Stimulated activated CD8-positive, alpha-beta memory T cell treated with anti-CD3 and anti-CD28 coated beads, Interleukin-4, amount 100 ng/mL, for 1 hour (primary cell): ENCODE measurements at regions not wholly inside any gene's neighbourhood (a gene's known extent, or its start where the extent isn't known, plus 50 kb on each side); places are given as distances from the start of the nearest gene placed in this dataset.

Experiments
- DNase-seq, 2 donors: peaks; one replicate each; pipeline ENCODE4 v3.0.0-alpha.2; 2020; ENCODE audit warnings: low read depth in 2 of 2, low spot score in 1 of 2

DNA sequence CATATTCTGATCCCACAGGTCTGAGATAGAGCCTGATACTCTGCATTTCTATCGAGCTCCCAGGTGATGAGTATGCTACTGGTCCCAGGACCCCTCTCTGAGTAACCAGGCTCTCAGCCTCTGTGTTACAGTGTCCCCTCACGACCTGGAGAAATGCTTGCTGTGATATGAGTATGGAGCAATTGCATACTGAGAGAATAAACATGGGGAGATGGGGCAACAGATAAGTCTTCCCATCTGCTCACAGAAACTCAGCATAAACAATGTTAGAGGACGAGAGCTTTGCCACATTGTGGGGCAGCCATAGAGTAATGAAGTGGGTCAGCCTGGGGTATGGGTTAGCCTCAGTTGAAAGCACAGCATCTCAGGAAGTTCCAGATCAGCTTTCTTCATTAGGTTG is 82.6 kb upstream of the HS3ST1 start:
- no peak for DNase-seq

DNA sequence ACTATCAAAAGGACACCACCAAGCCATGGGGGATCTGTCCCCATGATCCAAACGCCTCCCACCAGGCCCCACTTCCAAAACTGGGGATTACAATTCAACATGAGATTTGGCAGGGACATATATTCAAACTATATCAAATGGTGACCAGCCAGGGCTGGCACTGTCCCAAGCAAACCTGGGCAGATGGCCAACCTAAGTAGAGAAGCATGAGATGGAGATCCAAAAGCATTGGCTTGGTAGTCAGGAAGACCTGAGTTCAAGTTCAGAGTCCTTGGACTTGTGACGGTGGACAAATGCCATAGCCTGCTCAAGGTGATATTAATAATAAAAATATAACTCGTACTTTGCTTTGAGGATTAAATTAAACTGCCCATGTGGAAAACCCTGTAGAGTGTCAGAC is 79.2 kb upstream of the HS3ST1 start:
- DNase-seq, result no peak

DNA sequence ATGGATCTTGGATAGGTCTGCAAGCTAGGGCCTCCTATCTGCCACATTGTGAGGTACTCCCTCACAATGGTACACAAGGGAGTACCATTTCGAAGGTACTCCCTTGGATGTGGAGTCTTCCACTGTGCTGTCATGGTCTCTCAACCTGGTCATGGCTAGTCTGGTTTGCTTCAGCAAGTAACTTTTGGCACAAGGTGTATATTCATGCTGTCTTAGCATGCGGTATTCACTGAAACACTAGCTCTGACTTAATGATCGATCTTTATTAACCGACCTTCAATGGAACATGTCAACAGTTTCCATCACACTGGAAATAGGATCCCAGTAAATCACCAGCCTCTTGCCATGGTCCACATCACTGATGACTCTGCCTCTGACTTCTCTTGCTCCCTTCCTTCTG is 77.5 kb upstream of the HS3ST1 start:
- no peak for DNase-seq

DNA sequence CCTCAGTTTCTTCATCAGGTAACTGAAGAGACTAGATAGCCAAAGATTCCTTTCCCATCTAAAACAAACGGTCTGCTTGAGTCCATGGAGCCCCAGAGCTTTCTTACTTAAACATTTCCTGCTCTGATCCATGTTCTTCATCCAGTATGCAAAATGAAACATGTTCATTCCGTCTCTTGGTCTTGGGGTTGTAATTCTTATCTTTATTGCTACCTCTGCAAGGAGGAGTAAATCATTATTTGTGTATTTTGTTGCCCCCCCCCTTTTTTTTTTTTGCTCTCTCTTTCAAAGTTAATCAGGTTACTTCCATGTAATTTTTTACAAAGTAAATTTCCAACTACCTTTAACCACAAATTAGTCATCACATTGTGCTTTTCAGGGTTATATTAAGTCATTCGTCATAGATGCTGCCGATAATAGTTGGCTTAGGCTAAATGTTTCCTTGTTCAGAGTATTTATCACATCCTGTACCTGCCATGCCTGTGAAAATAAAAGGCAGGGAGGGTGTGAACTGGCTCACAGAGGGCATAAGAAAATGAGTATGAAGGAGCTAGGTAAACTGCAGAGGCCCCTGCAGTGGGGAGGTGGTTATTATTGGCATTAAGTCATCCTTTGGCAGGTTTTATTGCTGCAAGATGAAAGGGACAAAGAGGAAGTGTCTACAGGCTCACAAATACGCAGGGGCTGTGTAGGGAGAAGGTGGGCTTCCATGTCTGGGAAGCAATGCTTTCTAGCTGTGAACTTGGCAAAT is 76.7 kb upstream of the HS3ST1 start:
- peak in 1 of 2 donors; percentile 1 for DNase-seq

DNA sequence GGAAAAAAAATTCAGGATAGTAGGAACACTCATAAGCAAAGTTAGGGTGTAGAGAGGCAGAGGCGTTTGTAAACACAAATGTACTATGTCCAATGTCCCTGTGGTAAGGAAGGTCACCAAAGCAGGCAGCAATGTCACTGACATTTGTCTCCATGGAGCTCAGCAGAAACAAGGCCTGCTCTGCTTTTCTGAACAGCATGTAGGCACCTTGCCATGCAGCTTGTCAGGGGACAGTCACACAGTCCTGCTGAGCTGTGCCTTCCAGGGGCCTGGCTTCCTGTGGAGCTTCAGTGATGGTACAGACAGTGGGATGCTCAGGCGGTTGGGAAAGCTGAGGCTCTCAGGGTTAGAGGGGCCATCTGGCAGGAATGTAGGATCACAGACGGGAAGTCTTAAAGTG is 74.5 kb upstream of the HS3ST1 start:
- no peak for DNase-seq

DNA sequence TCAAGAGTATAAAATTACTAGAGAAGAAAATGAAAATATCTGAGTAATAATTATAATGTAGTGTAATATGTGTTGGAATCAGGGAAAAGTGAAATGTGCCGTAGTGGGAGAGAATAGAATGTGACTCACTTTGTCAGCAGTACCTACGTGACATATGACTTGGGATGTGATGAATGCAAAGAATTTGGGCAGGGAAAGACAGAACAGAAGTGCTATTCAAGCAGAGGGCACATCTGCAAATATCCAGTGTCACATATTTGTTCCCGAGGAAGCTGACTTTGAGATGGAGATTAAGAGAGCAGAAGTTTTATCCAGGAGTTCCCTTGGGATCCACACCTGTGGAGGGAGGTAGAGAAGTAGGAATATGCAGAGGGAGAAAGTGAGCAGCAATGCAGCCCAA is 69.3 kb upstream of the HS3ST1 start:
- no peak for DNase-seq

DNA sequence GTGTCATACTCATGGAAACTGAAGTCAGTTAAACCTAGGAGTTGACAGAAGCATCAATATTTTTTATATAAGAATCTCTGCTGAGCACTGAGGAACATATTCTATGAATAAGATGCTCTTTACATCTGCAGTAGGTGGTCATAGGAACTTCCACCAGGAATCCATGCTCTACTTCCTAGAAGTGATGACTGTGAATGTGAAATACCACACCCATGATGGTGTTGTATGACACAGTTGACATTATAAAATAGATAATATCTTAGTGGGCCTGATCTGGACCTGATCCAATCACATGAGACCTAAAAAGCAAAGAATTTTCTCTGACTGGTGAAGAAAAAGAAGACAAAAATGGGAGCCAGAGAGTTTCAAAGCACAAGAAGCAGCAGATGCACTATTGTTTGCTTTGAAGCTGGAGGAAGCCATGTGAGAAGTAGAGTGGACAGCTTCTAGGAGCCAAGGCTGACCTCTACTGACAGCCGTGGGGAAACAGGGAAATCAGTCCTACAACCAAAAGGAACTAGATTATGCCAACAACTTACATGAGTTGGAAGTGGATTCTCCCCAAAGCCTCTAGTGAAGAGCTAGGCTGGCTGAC is 68.6 kb upstream of the HS3ST1 start:
- DNase-seq, result no peak

DNA sequence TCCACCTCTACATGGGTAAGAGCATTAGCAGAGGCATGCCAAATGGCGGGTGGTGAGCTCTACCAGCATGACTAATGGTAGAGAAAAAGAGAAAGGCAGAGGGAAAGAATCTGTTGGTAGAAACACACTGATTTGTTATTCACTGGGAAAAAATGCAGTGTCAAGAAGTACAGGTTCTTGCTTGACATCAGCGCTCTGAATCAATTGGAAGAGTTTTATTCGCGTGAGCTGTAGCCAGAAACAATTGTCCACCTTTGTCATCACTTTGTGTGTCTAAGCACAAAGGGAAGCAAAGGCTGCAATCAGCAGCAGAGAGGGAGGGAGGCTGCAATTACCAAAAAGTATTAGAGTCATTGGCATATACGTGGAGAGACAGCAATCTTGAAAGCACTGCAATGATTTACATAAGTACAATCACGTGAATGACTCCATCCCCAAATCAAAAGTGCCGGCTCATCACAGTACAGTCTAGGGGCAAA is 67.7 kb upstream of the HS3ST1 start:
- DNase-seq, result no peak

DNA sequence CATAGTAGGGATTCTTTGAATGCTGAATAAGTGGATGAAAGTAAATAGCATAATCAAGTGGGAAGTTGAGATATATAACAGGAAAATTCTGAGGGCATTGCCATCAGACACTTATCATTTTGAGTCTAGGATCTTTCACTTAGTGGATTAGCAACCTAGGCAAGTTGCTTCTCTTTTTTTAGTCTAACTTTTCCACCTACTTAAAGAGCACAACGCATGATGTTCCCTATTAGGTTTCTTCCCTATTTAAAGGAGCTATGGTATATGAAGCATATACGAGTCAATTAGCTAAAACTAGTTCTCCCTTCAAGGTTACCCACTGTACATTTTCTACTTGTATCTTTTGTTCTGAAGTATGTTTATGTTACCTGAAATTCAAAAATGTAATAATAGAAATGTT is 67.1 kb upstream of the HS3ST1 start:
- no peak for DNase-seq

DNA sequence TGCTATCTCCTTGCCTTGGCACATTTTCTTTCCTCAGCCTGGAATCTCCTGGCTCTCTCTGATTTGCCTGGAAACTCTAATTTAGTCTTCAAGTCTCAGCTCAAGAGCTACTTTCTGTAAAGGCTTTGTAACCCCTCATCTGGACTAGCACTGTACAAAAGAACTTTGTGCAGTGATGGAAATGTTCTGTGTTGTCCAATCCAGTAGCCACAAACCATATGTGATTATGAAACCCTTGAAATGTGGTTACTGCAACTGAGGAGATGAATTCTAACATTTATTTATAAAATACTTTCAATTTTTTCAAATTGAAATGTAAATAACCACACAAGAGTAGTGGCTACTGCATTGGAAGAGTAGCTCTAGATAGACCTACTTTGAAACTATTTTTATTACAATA is 66.6 kb upstream of the HS3ST1 start:
- DNase-seq, result no peak

DNA sequence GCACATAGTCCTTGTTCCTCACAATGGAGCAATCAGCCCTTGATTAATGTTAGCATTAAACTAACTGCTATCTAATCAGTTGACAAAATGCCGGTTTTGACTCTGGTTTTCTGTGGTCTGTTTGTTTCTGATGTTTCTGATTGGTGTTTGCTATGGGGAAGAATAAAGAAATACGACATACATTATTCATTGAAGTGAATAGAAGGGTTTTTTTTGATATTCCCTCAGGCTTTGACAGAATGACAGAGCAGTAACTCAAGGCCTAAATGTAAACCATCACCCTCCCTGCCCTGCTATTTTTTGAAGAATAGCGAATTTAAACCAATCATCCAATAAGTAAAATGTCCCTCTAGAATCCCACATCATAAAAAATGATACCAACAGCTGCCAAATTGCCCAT is 65.5 kb upstream of the HS3ST1 start:
- DNase-seq, result no peak

DNA sequence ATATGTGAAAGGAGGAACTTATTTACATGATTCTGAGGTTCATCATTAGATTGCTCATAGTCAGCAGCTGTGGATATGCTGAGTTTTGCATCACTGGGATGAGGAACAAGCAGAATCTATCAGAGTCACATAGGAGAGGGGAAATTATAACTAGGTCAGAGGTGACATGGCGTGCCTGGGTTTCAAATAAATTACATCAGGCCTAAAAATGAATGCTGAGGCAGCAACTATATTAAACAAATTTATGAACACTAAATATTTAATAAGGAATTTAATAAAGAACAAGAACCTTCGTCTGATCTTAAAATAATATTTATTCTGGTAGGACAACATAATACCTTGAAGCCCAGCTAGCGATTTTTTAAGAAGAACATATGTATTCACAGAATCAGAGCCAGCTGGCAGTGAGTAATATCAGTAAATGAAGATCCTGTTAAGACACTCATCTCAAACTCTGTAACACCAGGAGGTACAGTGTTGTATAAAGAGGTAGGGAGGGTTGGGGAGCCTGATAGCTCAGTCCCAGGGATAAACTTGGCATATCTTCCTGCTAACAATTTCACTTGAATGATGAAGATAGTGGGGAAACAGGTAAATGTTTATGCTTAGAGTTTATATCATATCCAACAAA is 60.9 kb upstream of the HS3ST1 start:
- DNase-seq, result no peak

DNA sequence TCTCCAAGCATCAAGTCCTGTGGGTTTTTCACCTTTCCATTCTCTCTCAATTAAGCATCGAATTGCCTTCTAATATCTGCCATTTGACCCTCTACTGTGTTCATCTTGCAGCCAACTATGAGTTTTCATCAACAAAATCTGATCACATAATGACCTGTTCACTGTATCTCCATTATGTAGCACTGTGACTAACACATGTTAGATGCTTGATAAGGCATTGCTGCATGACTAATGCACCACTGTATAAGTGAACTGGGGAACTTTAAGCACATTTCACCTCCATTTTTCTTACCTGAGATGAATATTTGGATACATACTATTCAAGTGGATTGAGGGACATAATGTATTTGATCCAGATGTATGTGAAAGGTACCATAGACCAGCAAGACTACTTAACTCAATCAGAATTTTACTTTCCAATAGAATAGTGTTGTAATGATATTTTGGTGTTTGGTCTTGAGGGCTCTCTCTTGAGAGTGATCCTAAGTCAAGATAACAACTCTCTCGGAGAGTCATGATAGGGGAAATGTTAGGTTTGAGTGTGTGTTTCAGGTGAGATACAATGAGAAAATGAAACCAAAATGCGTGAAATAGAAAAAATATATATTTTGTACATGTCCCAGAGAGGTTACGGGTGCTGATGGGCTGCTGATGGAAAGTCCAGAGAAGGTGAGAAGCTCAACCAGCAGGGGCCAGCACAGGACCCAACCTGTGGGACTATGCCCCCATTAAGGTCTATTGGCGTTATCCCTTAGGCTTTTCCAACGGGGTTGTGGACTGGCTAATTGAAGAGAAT is 60.2 kb upstream of the HS3ST1 start:
- no peak for DNase-seq

DNA sequence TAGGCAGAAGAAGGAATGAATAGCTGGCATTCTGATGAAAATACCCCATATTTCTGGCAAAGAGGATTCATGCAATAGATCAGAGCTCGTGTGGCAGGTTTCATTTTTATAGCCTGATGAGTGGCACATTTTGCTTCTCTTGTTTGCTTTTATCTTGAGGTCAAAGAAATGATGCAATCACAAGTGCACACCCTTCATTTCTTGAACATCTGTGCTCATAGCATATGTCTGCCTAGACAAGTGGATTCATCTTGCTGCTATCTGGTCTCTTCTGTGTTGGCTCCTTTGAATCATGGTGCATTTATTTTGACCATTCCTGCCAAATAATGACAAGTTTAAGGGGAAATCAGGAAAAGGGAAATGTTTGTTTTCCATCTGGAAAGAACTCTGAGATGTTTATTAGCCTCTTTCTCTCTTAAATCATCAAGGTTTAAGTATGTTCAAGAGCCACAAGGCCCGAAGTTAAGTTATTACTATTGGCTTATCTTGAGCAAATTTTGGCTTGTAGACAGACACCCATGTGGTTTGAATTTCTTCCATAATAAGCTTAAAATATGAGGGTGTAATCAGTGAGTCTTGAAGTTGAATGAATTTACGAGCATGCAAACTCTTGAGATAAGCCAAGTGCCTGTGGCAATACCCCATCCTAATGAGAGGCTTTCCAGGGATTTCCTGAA is 59.3 kb upstream of the HS3ST1 start:
- DNase-seq, result no peak

DNA sequence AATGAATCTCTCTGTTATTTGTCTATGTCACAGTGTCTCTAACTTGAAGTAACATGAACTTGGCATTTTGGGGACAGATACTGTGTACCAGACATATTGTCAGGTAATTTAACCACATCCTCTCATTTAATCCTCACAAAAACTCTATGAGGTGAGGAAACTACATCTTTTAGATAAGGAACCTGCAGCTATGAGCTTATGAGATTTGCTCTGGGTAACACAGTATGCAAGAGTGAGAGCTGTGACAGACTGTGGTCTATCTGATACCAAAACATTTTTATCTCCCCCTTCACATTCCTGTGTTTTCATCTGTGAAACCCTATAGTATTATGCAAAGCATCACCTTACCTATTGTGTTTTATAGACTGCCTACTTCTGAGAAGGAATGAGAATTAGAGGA is 58.4 kb upstream of the HS3ST1 start:
- DNase-seq, result no peak

DNA sequence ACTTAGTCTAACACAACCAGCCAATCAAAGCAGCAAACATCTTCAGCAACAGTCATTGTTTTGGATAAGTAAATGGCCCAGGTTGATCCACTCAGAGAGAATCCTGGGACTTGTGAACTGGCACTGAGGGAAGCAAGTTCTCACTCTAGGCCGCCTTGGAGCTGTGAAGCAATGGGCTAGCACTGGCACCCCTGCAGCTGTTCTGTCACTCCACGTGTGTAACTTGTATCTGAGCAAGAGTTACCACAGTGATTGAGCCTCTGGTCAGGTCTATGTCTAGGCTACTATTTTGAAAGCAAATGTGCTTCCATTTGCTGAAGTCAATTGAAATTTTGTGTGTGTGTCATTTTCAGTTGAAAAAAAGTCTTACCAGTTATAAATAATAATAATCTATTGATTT is 57.2 kb upstream of the HS3ST1 start:
- DNase-seq, result no peak

DNA sequence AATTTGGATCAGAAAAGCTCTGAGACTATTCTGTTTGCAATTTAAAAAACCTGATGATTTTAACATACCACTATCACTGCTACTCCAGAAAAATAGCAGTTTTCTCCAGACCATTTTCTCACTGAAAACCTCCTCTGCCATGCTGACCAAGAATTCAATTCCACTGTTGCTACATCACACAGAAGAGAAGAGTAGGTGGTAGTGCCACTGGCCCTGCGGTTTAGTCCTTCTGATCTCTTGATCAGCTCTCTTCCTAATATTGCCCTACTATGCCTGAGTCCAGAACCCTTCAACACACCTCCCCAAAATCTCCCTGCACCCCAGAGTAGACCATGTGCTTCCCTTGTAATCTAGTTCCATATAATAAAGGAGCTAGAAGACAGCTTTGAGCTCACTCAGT is 55.8 kb upstream of the HS3ST1 start:
- no peak for DNase-seq

DNA sequence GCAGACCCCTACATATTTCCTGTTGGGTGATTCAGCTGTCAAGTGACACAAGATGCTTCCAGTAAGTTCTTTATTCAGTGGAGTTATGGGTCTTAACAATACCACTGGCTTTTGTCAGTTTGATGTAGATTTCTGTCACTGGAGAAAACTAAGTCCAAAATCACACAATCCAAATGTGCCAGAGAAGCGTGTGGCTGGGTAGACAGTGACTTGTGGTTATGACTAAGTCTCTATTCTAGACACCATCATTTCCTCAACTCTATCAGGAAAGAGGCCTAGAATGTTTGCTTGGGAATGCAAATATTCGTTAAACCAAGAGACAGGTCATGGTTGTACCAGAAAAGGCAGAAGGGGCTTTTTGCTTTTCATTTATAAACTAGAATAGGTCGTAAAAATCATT is 54.4 kb upstream of the HS3ST1 start:
- DNase-seq, result no peak

DNA sequence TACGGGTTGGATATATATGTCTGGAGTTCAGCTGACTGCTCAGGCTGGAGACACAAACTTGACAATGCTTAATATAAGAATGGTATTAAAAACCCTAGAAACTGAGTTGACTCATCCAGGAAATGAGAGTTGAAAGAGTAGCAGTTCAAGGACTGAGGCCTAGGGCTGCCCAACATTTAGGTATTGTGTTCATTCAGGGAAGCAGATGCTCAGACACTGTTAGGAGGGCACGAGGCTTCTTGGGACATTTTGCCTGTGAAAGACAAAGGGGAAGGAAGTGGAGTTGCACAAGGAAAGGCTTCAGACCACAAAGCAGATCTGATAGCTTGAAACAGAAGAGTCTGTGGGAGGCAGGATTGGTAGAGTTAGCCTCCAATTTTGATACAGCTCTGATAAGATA is 52.0 kb upstream of the HS3ST1 start:
- DNase-seq, result no peak
